HEK293 (cell line): ENCODE measurements at regions not wholly inside any gene's neighbourhood (a gene's known extent, or its start where the extent isn't known, plus 50 kb on each side); places are given as distances from the start of the nearest gene placed in this dataset.

Experiments used
- CTCF ChIP-seq: fragments of 450-650 bp; formaldehyde crosslinking; IDR thresholded peaks from 2 replicates; pipeline ENCODE4 v1.5.1; 2016; ENCODE audit warnings: missing biosample characterization, missing genetic modification characterization
- IKZF3 ChIP-seq: fragments of 450-650 bp; IDR thresholded peaks from 2 replicates; pipeline ENCODE4 v1.5.0; 2018; ENCODE audit warnings: missing biosample characterization, mild to moderate bottlenecking, missing genetic modification characterization, moderate library complexity
- KLF16 ChIP-seq: fragments of 450-650 bp; formaldehyde crosslinking; IDR thresholded peaks from 2 replicates; pipeline ENCODE4 v1.5.1; 2017; ENCODE audit warnings: missing biosample characterization, missing genetic modification characterization
- OSR2 ChIP-seq: fragments of 450-650 bp; formaldehyde crosslinking; IDR thresholded peaks from 2 replicates; pipeline ENCODE4 v1.5.1; 2016; ENCODE audit warnings: missing biosample characterization, missing genetic modification characterization
- REST ChIP-seq: fragments of 450-650 bp; formaldehyde crosslinking; IDR thresholded peaks from 2 replicates; pipeline ENCODE4 v1.5.1; 2016; ENCODE audit warnings: missing biosample characterization, missing genetic modification characterization
- ZNF174 ChIP-seq: fragments of 450-650 bp; formaldehyde crosslinking; IDR thresholded peaks from 2 replicates; pipeline ENCODE4 v1.5.0; 2017; ENCODE audit warnings: missing biosample characterization, mild to moderate bottlenecking, missing genetic modification characterization
- ZNF202 ChIP-seq: fragments of 450-650 bp; formaldehyde crosslinking; IDR thresholded peaks from 2 replicates; pipeline ENCODE4 v1.5.1; 2016; ENCODE audit warnings: missing biosample characterization, missing genetic modification characterization, borderline replicate concordance
- ZNF239 ChIP-seq: fragments of 450-650 bp; formaldehyde crosslinking; IDR thresholded peaks from 2 replicates; pipeline ENCODE4 v1.5.1; 2016; ENCODE audit warnings: missing biosample characterization, missing genetic modification characterization
- ZNF311 ChIP-seq: fragments of 450-650 bp; formaldehyde crosslinking; IDR thresholded peaks from 2 replicates; pipeline ENCODE4 v1.5.1; 2017; ENCODE audit warnings: missing biosample characterization, missing genetic modification characterization, borderline replicate concordance
- ZNF548 ChIP-seq: fragments of 450-650 bp; formaldehyde crosslinking; IDR thresholded peaks from 2 replicates; pipeline ENCODE4 v1.5.1; 2016; ENCODE audit warnings: missing biosample characterization, missing genetic modification characterization
- ZNF707 ChIP-seq: fragments of 450-650 bp; formaldehyde crosslinking; IDR thresholded peaks from 2 replicates; pipeline ENCODE4 v1.5.1; 2016; ENCODE audit warnings: missing biosample characterization, missing genetic modification characterization
- ZNF785 ChIP-seq: fragments of 450-650 bp; formaldehyde crosslinking; IDR thresholded peaks from 2 replicates; pipeline ENCODE4 v1.5.1; 2016; ENCODE audit warnings: missing biosample characterization, missing genetic modification characterization

GRCh38 chrX:63576533-63576932 is 208.5 kb downstream of the ARHGEF9 start:
- TF ChIP-seq ZNF239 (tag by site-specific recombination), result no peak
- TF ChIP-seq ZNF174 (tag by site-specific recombination), result no peak
- TF ChIP-seq OSR2, result no peak
- TF ChIP-seq CTCF (tag by site-specific recombination), result no peak
- no peak for TF ChIP-seq ZNF311 (tag by site-specific recombination)
- no peak for TF ChIP-seq ZNF707
- no peak for TF ChIP-seq ZNF548 (tag by site-specific recombination)
- TF ChIP-seq REST (tag by site-specific recombination), result no peak
- TF ChIP-seq KLF16 (tag by site-specific recombination), result no peak
- no peak for TF ChIP-seq ZNF785 (tag by site-specific recombination)
- no peak for TF ChIP-seq ZNF202 (tag by site-specific recombination)
- TF ChIP-seq IKZF3, result no peak
